Type B pancreatic cell (in vitro differentiated cells): ENCODE measurements at regions not wholly inside any gene's neighbourhood (a gene's known extent, or its start where the extent isn't known, plus 50 kb on each side); places are given as distances from the start of the nearest gene placed in this dataset.
"Not testable (repeated sequence)": the region's sequence is repeated elsewhere in the genome, so short reads cannot be mapped to it uniquely, and the experiment has no call there.

Experiments
- DNase-seq: peaks from one replicate; pipeline ENCODE4 v3.0.0; 2021; ENCODE audit warnings: mixed read lengths; ENCODE audit not compliant: unreplicated experiment; ENCODE audit errors: extremely low spot score
- H3K27ac Mint-ChIP-seq: 2 replicates; pipeline ENCODE4 v1.8.0; 2021; ENCODE audit warnings: mild to moderate bottlenecking, mixed read lengths
- H3K27me3 Mint-ChIP-seq: 2 replicates; pipeline ENCODE4 v1.8.0; 2021; ENCODE audit warnings: mixed read lengths
- H3K36me3 Mint-ChIP-seq: 2 replicates; pipeline ENCODE4 v1.8.0; 2021; ENCODE audit warnings: mixed read lengths
- H3K4me1 Mint-ChIP-seq: one replicate; pipeline ENCODE4 v1.8.0; 2021; ENCODE audit warnings: mixed read lengths; ENCODE audit not compliant: unreplicated experiment
- H3K4me3 Mint-ChIP-seq: 2 replicates; pipeline ENCODE4 v1.8.0; 2021; ENCODE audit warnings: mild to moderate bottlenecking, mixed read lengths
- H3K9me3 Mint-ChIP-seq: 2 replicates; pipeline ENCODE4 v1.8.0; 2021; ENCODE audit warnings: mixed read lengths
- TF ChIP-seq, protein P1 (sequence below): fragments of 200-600 bp; sonication (generic); conservative IDR thresholded peaks from 2 replicates; pipeline ENCODE4 v1.5.0; 2021; ENCODE audit warnings: antibody characterized with exemption, mild to moderate bottlenecking

DNA sequence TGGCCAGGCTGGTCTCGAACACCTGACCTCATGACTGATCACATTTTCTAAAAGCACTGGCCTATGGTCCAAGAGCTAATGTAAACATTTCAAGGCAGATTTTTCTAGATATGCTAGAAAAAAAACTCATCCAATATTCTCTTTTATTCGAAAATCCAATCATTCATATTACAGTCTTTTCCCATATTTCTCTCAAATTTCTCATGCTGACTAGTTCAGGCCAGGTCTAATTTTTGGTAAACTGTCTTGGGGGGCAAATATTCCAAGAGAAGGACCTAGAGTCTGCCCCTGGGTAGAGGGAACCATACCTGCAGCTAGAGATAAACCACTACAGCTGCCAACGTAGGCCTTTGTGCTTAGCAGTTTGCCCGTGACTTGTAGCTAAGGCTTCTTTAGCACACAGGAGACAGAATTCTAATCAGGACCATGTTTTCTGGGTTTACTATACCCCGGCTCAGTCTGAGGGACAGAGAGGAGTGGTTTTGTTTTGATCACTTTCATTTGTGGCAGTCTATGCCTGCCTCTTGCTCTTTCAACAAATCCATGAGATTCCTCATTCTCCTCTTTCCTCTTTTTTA lies 71.8 kb upstream of the CITED2 start:
- Mint-ChIP-seq H3K36me3 (no peaks in the 10 kb centered on the region), H3K4me1 (peaks cover 23% of the 10 kb centered on the region), H3K4me3 (no peak overlapping the region), H3K27me3 (no peaks in the 10 kb centered on the region), H3K9me3 (no peaks in the 10 kb centered on the region), H3K27ac (no peak overlapping the region)
- no peak for DNase-seq
- TF ChIP-seq, protein P1, sequence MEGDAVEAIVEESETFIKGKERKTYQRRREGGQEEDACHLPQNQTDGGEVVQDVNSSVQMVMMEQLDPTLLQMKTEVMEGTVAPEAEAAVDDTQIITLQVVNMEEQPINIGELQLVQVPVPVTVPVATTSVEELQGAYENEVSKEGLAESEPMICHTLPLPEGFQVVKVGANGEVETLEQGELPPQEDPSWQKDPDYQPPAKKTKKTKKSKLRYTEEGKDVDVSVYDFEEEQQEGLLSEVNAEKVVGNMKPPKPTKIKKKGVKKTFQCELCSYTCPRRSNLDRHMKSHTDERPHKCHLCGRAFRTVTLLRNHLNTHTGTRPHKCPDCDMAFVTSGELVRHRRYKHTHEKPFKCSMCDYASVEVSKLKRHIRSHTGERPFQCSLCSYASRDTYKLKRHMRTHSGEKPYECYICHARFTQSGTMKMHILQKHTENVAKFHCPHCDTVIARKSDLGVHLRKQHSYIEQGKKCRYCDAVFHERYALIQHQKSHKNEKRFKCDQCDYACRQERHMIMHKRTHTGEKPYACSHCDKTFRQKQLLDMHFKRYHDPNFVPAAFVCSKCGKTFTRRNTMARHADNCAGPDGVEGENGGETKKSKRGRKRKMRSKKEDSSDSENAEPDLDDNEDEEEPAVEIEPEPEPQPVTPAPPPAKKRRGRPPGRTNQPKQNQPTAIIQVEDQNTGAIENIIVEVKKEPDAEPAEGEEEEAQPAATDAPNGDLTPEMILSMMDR: no peak

DNA sequence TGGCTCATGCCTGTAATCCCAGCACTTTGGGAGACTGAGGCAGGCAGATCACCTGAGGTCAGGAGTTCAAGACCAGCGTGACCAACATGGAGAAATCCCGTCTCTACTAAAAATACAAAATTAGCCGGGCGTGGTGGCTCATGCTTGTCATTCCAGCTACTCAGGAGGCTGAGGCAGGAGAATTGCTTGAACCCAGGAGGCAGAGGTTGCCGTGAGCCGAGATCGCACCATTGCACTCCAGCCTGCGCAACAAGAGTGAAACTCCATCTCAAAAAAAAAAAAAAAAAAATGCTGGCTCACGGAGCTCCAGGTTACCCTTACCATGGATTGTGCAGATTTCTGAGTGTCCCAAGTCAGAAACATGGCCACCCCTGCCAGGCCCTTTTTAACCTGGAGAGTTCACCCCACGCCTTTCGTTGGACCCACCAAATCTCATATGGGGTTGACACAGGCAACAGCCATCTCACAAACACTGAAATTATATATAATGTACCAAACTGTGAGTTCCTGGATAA lies 69.9 kb upstream of the CITED2 start:
- H3K4me3 Mint-ChIP-seq, H3K36me3 Mint-ChIP-seq, H3K27me3 Mint-ChIP-seq, H3K27ac Mint-ChIP-seq, H3K9me3 Mint-ChIP-seq, DNase-seq: not testable (repeated sequence)
- H3K4me1 Mint-ChIP-seq: peaks cover 19% of the 10 kb centered on the region

DNA sequence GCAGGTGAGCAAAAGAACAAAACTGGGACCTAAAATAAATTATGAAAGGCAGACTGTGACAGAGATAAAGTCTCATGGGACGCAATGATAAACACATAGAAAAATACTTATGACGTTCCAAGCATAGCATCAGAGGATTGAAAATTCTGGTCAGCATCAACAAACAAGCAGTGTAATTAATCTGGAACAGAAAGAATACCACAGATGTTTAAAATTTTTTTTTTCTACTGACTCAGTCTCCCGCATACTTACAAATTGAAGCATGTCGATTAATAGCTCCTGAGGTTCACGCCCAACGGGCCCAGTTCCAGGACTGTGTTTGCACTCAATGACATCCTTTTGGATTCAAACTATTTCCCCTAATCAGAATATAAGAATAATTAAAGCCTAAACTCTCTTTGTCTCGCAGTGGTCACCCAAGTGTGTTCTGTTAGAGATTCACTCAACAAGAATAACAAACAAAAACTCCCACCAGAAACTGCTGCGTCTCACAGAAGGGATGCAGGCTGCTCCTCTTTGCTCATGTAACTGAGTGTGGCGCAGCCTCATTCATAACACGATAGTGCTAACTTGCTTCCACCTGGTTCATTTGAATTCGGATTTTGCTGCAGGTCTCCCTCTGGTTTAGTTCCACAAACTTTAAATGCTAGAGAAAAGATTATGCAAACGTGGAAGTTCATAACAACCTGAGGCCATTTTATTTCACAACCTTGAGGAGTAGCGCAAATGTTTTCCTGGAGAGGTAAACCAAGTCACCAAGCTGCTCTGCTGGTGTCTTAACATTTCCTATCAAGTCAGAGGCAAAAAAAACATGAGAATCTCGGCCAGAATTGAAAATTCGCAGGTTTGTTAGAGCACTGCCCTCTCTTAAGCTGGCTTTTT lies 69.0 kb upstream of the CITED2 start:
- TF ChIP-seq, protein P1: no peak
- Mint-ChIP-seq H3K9me3 (no peaks in the 10 kb centered on the region), H3K4me3 (no peak overlapping the region), H3K27me3 (no peaks in the 10 kb centered on the region), H3K36me3 (no peaks in the 10 kb centered on the region), H3K27ac (no peak overlapping the region), H3K4me1 (peaks cover 19% of the 10 kb centered on the region)
- DNase-seq: no peak

DNA sequence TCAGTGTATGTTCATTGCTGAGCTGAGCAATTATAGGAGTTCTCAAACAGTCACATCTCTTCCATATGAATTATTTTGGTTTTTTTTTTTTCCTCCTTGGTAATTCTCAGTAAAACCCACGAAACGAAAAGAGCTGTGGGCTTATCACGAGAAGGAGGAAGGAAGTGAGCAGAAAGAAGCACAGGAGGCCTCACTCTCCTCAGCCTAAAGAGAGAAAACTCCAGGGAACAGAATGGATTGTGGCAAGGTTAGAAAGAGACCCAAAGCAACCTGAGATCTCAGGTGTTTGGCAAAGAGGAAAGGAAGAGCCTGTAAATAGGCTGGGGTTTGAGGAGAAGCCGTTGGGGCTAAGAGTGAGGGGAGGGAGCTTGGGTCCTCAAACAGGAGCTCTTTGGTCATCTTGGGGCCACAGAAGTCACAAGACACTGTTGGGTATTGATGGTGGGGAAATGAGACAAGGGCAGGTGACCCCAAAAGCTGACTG lies 67.8 kb upstream of the CITED2 start:
- no peaks in the 10 kb centered on the region for H3K9me3 Mint-ChIP-seq
- H3K27ac Mint-ChIP-seq: no peak overlapping the region
- DNase-seq: no peak
- H3K4me1 Mint-ChIP-seq: peaks cover 11% of the 10 kb centered on the region
- H3K27me3 Mint-ChIP-seq: no peaks in the 10 kb centered on the region
- TF ChIP-seq, protein P1: no peak
- no peaks in the 10 kb centered on the region for H3K36me3 Mint-ChIP-seq
- H3K4me3 Mint-ChIP-seq: no peak overlapping the region

DNA sequence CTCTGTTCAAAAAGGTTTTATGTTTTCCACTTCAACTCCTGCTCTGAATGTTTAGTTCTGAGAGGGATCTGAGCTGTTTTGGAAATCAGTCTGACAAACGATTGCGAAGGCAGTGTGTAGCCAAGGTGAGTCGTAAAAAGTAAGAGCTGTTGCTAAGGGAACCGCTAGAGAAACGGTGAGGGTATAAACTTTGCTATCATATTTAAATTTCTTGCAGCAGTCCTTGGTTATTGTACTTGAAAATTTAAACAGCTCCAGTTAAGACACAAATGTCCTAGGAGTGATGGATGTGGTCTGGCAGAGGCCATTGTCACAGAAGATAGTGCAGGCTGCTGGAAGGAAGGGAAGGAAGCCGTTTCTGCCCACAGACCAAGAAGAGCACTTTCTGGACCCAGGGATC lies 64.9 kb upstream of the CITED2 start:
- TF ChIP-seq, protein P1: no peak
- Mint-ChIP-seq H3K4me3 (no peak overlapping the region), H3K4me1 (peaks cover 8% of the 10 kb centered on the region), H3K27me3 (no peaks in the 10 kb centered on the region), H3K9me3 (no peaks in the 10 kb centered on the region), H3K36me3 (no peaks in the 10 kb centered on the region), H3K27ac (no peak overlapping the region)
- DNase-seq: no peak

DNA sequence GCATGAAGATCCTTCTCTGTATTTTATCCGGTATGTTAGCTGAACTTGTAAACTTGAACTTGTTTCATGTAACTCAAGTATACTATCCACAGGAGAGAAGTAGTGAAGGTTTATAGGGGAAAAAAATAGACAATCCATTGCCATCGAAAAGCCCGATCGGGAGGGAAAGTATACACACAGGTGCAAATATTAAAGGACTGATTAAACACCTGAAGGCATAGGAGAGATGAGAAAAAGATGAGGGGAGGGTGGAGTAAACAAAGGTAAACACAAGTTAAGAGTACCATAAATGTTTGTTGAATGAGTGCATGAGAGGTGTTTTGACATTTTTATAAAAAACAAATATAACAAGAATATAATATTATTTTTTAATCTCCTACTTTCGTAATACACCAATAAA lies 64.3 kb upstream of the CITED2 start:
- no peak overlapping the region for H3K4me3 Mint-ChIP-seq
- TF ChIP-seq, protein P1: no peak
- H3K27me3 Mint-ChIP-seq: no peaks in the 10 kb centered on the region
- no peaks in the 10 kb centered on the region for H3K36me3 Mint-ChIP-seq
- H3K4me1 Mint-ChIP-seq: peaks cover 6% of the 10 kb centered on the region
- no peak for DNase-seq
- no peak overlapping the region for H3K27ac Mint-ChIP-seq
- H3K9me3 Mint-ChIP-seq: no peaks in the 10 kb centered on the region
